GM23338 (cell line): ENCODE measurements at regions not wholly inside any gene's neighbourhood (a gene's known extent, or its start where the extent isn't known, plus 50 kb on each side); places are given as distances from the start of the nearest gene placed in this dataset.

Experiments used
- CREB1 ChIP-seq: fragments of 250-450 bp; sonication (Bioruptor Pico); IDR thresholded peaks from 2 replicates; pipeline ENCODE4 v1.5.0; 2020; ENCODE audit warnings: low read depth, mild to moderate bottlenecking, moderate library complexity
- EZH2 ChIP-seq: fragments of 200-600 bp; sonication (generic); IDR thresholded peaks from one replicate; pipeline ENCODE4 v1.8.0; 2017; ENCODE audit warnings: antibody characterized with exemption, mild to moderate bottlenecking, low read depth; ENCODE audit not compliant: unreplicated experiment
- EZH2phosphoT487 ChIP-seq: fragments of 200-600 bp; sonication (generic); IDR thresholded peaks from one replicate; pipeline ENCODE4 v1.8.1; 2018; ENCODE audit warnings: antibody characterized with exemption; ENCODE audit not compliant: unreplicated experiment
- JUNB ChIP-seq: IDR thresholded peaks from one replicate; pipeline ENCODE4 v1.6.1; 2016; ENCODE audit warnings: antibody characterized with exemption; ENCODE audit not compliant: unreplicated experiment
- POLR2AphosphoS5 ChIP-seq: IDR thresholded peaks from 2 replicates; pipeline ENCODE4 v1.6.1; 2016; ENCODE audit warnings: antibody characterized with exemption, low read depth
- ZNF331 ChIP-seq: fragments of 250-450 bp; sonication (Bioruptor Pico); IDR thresholded peaks from 2 replicates; pipeline ENCODE4 v1.5.0; 2020; ENCODE audit warnings: low read depth, mild to moderate bottlenecking, moderate library complexity
- TF ChIP-seq, protein P1 (sequence below), 2 experiments: fragments of 200-600 bp in 1 of 2; sonication (generic) in 1 of 2; conservative IDR thresholded peaks; 2 replicates each; pipeline versions ENCODE4 v1.5.1 to v1.6.1; 2016 to 2017; ENCODE audit warnings: antibody characterized with exemption in 2 of 2, low read depth in 2 of 2, mild to moderate bottlenecking in 2 of 2, moderate library complexity in 1 of 2
- TF ChIP-seq, protein P2 (sequence below): IDR thresholded peaks from one replicate; pipeline ENCODE4 v1.6.1; 2018; ENCODE audit warnings: antibody characterized with exemption; ENCODE audit not compliant: unreplicated experiment

DNA sequence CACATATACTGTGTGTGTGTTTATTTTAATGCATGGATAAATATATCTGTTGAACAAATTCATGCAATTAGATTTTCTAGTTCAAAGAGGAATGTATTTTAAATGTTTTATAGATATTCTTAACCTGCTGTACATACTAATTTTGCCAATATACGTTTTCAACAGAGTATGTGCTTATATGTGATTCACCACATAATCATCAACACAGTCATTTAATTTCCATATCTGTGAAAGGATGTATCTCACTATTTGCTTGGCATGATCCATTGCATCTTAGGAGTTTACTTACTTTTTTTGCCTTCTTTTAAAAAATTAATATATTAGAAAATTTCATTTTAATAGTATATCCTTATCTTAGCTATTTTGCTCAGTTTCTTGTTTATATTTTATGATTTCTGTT, 902.3 kb upstream of the CITED2 start:
- TF ChIP-seq EZH2 (no peak), POLR2AphosphoS5 (no peak), CREB1 (CRISPR knock-in tag) (no peak), JUNB (no peak), EZH2phosphoT487 (no peak), ZNF331 (CRISPR knock-in tag) (no peak)
- TF ChIP-seq, protein P1, sequence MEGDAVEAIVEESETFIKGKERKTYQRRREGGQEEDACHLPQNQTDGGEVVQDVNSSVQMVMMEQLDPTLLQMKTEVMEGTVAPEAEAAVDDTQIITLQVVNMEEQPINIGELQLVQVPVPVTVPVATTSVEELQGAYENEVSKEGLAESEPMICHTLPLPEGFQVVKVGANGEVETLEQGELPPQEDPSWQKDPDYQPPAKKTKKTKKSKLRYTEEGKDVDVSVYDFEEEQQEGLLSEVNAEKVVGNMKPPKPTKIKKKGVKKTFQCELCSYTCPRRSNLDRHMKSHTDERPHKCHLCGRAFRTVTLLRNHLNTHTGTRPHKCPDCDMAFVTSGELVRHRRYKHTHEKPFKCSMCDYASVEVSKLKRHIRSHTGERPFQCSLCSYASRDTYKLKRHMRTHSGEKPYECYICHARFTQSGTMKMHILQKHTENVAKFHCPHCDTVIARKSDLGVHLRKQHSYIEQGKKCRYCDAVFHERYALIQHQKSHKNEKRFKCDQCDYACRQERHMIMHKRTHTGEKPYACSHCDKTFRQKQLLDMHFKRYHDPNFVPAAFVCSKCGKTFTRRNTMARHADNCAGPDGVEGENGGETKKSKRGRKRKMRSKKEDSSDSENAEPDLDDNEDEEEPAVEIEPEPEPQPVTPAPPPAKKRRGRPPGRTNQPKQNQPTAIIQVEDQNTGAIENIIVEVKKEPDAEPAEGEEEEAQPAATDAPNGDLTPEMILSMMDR (conservative IDR thresholded peaks at IDR 0.05; ENCODE audit: low read depth in 2 of 2), result no peak
- TF ChIP-seq, protein P2, sequence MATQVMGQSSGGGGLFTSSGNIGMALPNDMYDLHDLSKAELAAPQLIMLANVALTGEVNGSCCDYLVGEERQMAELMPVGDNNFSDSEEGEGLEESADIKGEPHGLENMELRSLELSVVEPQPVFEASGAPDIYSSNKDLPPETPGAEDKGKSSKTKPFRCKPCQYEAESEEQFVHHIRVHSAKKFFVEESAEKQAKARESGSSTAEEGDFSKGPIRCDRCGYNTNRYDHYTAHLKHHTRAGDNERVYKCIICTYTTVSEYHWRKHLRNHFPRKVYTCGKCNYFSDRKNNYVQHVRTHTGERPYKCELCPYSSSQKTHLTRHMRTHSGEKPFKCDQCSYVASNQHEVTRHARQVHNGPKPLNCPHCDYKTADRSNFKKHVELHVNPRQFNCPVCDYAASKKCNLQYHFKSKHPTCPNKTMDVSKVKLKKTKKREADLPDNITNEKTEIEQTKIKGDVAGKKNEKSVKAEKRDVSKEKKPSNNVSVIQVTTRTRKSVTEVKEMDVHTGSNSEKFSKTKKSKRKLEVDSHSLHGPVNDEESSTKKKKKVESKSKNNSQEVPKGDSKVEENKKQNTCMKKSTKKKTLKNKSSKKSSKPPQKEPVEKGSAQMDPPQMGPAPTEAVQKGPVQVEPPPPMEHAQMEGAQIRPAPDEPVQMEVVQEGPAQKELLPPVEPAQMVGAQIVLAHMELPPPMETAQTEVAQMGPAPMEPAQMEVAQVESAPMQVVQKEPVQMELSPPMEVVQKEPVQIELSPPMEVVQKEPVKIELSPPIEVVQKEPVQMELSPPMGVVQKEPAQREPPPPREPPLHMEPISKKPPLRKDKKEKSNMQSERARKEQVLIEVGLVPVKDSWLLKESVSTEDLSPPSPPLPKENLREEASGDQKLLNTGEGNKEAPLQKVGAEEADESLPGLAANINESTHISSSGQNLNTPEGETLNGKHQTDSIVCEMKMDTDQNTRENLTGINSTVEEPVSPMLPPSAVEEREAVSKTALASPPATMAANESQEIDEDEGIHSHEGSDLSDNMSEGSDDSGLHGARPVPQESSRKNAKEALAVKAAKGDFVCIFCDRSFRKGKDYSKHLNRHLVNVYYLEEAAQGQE, result no peak
